Cardiac fibroblast (primary cell): ENCODE measurements at regions not wholly inside any gene's neighbourhood (a gene's known extent, or its start where the extent isn't known, plus 50 kb on each side); places are given as distances from the start of the nearest gene placed in this dataset.

Experiments
- DNase-seq, 2 donors: peaks; one replicate each; pipeline versions ENCODE4 v3.0.0 to v3.0.0-alpha.2; 2010; ENCODE audit warnings: low read depth in 2 of 2
- H3K4me3 ChIP-seq, 2 donors: replicated peaks in 1 of 2; 1 replicate in 1 of 2; 2 replicates in 1 of 2; pipeline ENCODE4 v1.5.1; 2011; ENCODE audit warnings: low read depth in 2 of 2, low read length in 2 of 2, mild to moderate bottlenecking in 2 of 2, moderate library complexity in 1 of 2
- TF ChIP-seq, protein P1 (sequence below): IDR thresholded peaks from one replicate; pipeline ENCODE4 v1.5.1; 2011; ENCODE audit warnings: low read depth, mild to moderate bottlenecking, low read length, inconsistent platforms

- TF ChIP-seq, protein P1, sequence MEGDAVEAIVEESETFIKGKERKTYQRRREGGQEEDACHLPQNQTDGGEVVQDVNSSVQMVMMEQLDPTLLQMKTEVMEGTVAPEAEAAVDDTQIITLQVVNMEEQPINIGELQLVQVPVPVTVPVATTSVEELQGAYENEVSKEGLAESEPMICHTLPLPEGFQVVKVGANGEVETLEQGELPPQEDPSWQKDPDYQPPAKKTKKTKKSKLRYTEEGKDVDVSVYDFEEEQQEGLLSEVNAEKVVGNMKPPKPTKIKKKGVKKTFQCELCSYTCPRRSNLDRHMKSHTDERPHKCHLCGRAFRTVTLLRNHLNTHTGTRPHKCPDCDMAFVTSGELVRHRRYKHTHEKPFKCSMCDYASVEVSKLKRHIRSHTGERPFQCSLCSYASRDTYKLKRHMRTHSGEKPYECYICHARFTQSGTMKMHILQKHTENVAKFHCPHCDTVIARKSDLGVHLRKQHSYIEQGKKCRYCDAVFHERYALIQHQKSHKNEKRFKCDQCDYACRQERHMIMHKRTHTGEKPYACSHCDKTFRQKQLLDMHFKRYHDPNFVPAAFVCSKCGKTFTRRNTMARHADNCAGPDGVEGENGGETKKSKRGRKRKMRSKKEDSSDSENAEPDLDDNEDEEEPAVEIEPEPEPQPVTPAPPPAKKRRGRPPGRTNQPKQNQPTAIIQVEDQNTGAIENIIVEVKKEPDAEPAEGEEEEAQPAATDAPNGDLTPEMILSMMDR: no peak
- no peak for DNase-seq
- H3K4me3 ChIP-seq: no peak overlapping the region
Measured at GRCh38 chr22:49207008-49208003, 620.4 kb downstream of the BRD1 start.

GRCh38 chr22:49206281-49206680, 621.4 kb downstream of the BRD1 start:
- TF ChIP-seq, protein P1: no peak
- DNase-seq: no peak
- H3K4me3 ChIP-seq: no peak overlapping the region

DNA sequence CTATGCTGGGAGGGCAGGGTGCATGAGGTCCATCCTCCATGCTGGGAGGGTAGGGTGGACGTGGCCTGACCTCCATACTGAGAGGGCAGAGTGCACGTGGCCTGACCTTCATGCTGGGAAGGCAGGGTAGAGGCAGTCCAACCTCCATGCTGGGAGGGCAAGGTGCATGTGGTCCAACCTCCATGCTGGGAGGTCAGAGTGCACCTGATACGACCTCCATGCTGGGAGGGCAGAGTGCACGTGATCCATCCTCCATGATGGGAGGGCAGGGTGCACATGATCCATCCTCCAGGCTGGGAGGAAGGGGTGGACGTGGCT, 622.2 kb downstream of the BRD1 start:
- DNase-seq: no peak
- H3K4me3 ChIP-seq: no peak overlapping the region
- TF ChIP-seq, protein P1: no peak

- TF ChIP-seq, protein P1: no peak
- DNase-seq: no peak
- no peak overlapping the region for H3K4me3 ChIP-seq
Measured at GRCh38 chr22:49204599-49205482, 622.8 kb downstream of the BRD1 start.

DNA sequence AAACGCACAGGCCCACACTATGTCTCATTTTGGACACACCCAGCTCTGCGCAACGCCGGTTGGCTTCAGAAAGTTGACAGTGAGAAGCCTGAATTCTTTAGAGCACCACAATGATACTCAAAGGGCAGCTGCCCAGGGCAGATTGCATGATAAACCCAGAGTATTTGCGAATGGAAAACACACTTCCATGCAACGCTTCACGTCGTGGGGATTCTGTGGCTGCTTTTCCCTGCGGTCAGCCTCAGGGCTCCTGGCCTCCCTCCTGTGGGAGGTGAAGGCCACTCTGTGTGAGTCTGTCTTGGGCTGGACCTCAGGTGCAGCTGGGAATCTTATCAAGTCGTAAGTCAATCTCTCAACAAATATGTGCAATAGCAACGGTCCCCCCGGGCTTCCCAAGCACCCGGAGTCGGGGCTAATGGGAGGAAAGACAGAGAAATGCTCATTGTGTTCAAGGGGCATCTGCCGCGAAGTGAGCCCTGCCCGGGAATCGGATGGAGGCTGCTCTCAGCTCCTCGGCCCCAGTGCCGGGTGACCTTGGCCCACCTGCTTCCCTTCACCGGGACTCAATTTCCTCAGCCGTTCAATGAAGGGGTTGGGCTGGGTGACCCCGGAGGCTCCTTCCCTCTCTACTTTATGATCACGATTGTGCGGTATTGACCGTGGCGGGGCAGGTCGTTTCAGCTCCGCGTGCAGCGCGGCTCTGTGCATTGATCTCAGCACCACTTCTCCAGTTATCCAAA, 623.6 kb downstream of the BRD1 start:
- no peak for DNase-seq
- TF ChIP-seq, protein P1: no peak
- H3K4me3 ChIP-seq: no peak overlapping the region

GRCh38 chr22:49203091-49203858, 624.4 kb downstream of the BRD1 start:
- H3K4me3 ChIP-seq: no peak overlapping the region
- TF ChIP-seq, protein P1: no peak
- no peak for DNase-seq
